H1 (cell line): ENCODE measurements at regions not wholly inside any gene's neighbourhood (a gene's known extent, or its start where the extent isn't known, plus 50 kb on each side); places are given as distances from the start of the nearest gene placed in this dataset.

Source experiments
- BCL11A ChIP-seq, 2 experiments: IDR thresholded peaks; one replicate each; pipeline ENCODE4 v1.6.1; 2011; ENCODE audit warnings: low read depth in 2 of 2, low read length in 2 of 2, mild to moderate bottlenecking in 2 of 2
- CBX5 ChIP-seq: fragments of 300-800, 300-1000 bp; sonication (generic); IDR thresholded peaks from 2 replicates; pipeline ENCODE4 v1.7.1; 2016; ENCODE audit warnings: antibody characterized with exemption, low read length, low read depth
- CHD2 ChIP-seq: IDR thresholded peaks from 2 replicates; pipeline ENCODE4 v1.6.1; 2012; ENCODE audit warnings: low read length, improper control_type of control experiment
- GTF2F1 ChIP-seq: IDR thresholded peaks from 2 replicates; pipeline ENCODE4 v1.6.1; 2012; ENCODE audit warnings: low read depth, low read length, improper control_type of control experiment, borderline replicate concordance
- KDM1A ChIP-seq: fragments of 200-600, 300-600 bp; sonication (generic); IDR thresholded peaks from 2 replicates; pipeline ENCODE4 v1.7.1; 2016; ENCODE audit warnings: mild to moderate bottlenecking, low read length, borderline replicate concordance
- KDM4A ChIP-seq: IDR thresholded peaks from one replicate; pipeline ENCODE4 v1.7.1; 2012; ENCODE audit warnings: low read depth, mild to moderate bottlenecking, moderate library complexity, low read length, inconsistent platforms; ENCODE audit not compliant: severe bottlenecking
- POU5F1 ChIP-seq: IDR thresholded peaks from 2 replicates; pipeline ENCODE4 v1.6.1; 2011; ENCODE audit warnings: low read depth, mild to moderate bottlenecking, low read length, moderate library complexity
- RBBP5 ChIP-seq: IDR thresholded peaks from 2 replicates; pipeline ENCODE4 v1.7.1; 2012; ENCODE audit warnings: low read depth, mild to moderate bottlenecking, inconsistent platforms, low read length, moderate library complexity, borderline replicate concordance
- SAP30 ChIP-seq: fragments of 300-600 bp; sonication (generic); IDR thresholded peaks from 2 replicates; pipeline ENCODE4 v1.7.1; 2012; ENCODE audit warnings: low read length, moderate library complexity, mild to moderate bottlenecking, inconsistent platforms; ENCODE audit not compliant: insufficient read depth, insufficient replicate concordance
- SP1 ChIP-seq: IDR thresholded peaks from 2 replicates; pipeline ENCODE4 v1.6.1; 2011; ENCODE audit warnings: low read depth, low read length
- ZNF274 ChIP-seq: IDR thresholded peaks from 2 replicates; pipeline ENCODE4 v1.7.0; 2012; ENCODE audit warnings: low read length, borderline replicate concordance; ENCODE audit errors: extremely low read depth
- TF ChIP-seq, protein P1 (sequence below): fragments of 300-600 bp; sonication (generic); IDR thresholded peaks from 2 replicates; pipeline ENCODE4 v1.7.1; 2012; ENCODE audit warnings: low read length, moderate library complexity, mild to moderate bottlenecking, inconsistent platforms; ENCODE audit not compliant: insufficient replicate concordance

DNA sequence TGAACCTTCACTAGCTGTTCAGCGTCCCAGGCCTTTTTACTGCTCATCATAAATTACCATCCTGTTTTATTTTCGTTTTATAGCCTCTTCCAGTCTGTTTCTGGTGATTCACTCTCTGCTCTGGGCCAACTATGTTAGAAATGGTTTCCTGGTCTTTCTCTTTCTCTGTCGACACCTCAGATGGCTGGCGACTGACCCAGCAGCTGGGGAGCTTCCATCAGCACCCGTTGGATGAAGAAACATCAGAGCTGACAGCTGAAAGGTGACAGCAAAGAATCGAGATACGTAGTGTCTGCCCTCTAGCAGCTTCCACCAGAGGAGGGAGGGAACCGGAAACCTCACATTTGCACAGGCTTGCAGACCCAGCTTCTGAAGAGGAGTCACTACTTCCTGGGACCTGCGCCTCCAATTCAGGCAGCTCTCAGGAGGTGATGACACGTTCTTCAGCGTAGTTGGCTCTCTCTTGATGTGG lies 82.9 kb upstream of the MLN start (continued):
- TF ChIP-seq, protein P1, sequence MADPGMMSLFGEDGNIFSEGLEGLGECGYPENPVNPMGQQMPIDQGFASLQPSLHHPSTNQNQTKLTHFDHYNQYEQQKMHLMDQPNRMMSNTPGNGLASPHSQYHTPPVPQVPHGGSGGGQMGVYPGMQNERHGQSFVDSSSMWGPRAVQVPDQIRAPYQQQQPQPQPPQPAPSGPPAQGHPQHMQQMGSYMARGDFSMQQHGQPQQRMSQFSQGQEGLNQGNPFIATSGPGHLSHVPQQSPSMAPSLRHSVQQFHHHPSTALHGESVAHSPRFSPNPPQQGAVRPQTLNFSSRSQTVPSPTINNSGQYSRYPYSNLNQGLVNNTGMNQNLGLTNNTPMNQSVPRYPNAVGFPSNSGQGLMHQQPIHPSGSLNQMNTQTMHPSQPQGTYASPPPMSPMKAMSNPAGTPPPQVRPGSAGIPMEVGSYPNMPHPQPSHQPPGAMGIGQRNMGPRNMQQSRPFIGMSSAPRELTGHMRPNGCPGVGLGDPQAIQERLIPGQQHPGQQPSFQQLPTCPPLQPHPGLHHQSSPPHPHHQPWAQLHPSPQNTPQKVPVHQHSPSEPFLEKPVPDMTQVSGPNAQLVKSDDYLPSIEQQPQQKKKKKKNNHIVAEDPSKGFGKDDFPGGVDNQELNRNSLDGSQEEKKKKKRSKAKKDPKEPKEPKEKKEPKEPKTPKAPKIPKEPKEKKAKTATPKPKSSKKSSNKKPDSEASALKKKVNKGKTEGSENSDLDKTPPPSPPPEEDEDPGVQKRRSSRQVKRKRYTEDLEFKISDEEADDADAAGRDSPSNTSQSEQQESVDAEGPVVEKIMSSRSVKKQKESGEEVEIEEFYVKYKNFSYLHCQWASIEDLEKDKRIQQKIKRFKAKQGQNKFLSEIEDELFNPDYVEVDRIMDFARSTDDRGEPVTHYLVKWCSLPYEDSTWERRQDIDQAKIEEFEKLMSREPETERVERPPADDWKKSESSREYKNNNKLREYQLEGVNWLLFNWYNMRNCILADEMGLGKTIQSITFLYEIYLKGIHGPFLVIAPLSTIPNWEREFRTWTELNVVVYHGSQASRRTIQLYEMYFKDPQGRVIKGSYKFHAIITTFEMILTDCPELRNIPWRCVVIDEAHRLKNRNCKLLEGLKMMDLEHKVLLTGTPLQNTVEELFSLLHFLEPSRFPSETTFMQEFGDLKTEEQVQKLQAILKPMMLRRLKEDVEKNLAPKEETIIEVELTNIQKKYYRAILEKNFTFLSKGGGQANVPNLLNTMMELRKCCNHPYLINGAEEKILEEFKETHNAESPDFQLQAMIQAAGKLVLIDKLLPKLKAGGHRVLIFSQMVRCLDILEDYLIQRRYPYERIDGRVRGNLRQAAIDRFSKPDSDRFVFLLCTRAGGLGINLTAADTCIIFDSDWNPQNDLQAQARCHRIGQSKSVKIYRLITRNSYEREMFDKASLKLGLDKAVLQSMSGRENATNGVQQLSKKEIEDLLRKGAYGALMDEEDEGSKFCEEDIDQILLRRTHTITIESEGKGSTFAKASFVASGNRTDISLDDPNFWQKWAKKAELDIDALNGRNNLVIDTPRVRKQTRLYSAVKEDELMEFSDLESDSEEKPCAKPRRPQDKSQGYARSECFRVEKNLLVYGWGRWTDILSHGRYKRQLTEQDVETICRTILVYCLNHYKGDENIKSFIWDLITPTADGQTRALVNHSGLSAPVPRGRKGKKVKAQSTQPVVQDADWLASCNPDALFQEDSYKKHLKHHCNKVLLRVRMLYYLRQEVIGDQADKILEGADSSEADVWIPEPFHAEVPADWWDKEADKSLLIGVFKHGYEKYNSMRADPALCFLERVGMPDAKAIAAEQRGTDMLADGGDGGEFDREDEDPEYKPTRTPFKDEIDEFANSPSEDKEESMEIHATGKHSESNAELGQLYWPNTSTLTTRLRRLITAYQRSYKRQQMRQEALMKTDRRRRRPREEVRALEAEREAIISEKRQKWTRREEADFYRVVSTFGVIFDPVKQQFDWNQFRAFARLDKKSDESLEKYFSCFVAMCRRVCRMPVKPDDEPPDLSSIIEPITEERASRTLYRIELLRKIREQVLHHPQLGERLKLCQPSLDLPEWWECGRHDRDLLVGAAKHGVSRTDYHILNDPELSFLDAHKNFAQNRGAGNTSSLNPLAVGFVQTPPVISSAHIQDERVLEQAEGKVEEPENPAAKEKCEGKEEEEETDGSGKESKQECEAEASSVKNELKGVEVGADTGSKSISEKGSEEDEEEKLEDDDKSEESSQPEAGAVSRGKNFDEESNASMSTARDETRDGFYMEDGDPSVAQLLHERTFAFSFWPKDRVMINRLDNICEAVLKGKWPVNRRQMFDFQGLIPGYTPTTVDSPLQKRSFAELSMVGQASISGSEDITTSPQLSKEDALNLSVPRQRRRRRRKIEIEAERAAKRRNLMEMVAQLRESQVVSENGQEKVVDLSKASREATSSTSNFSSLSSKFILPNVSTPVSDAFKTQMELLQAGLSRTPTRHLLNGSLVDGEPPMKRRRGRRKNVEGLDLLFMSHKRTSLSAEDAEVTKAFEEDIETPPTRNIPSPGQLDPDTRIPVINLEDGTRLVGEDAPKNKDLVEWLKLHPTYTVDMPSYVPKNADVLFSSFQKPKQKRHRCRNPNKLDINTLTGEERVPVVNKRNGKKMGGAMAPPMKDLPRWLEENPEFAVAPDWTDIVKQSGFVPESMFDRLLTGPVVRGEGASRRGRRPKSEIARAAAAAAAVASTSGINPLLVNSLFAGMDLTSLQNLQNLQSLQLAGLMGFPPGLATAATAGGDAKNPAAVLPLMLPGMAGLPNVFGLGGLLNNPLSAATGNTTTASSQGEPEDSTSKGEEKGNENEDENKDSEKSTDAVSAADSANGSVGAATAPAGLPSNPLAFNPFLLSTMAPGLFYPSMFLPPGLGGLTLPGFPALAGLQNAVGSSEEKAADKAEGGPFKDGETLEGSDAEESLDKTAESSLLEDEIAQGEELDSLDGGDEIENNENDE = no peak
- TF ChIP-seq KDM1A (no peak), SP1 (no peak), KDM4A (no peak), CBX5 (no peak), RBBP5 (no peak), CHD2 (no peak), BCL11A (IDR thresholded peaks at IDR 0.05; ENCODE audit: low read depth in 2 of 2, low read length in 2 of 2) (no peak), ZNF274 (no peak), GTF2F1 (no peak), SAP30 (no peak), POU5F1 (no peak)
